ENCODE measurements at regions not wholly inside any gene's neighbourhood (a gene's known extent, or its start where the extent isn't known, plus 50 kb on each side); places are given as distances from the start of the nearest gene placed in this dataset.

DNA sequence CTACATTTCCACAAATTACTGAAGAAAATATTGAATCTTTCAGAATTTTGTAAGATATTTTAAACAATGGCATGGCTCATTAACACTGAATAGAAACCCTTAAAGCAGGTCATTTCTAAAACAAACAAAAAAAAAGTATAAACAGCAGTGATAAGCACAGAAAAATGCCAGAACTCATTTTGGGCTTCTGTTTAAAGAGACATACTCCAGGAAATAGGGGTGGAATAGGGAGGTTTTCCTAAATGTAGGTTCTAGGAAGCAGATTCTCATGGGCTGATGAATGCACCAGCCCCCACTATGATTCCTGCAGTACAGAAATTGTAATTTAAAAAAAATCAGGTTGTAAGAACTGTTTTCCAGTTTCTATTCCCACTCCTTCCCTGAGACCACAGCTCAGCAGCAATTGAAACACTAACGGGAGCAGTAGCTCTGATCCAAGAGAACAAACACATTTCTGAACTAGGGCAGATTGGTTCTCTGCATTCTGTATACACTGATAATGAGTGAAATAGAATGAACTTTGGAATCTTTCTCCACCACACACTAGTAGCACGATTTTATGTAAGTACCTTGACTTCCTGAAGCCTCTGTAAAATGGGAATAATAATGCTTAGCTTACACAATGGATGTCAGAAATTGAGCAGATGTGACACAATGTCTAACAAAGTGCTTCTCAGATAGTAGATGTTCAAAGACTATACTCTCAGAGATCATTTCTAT, 115.6 kb upstream of the TMTC1 start:
- TF ChIP-seq CTCF (IDR thresholded peaks at IDR 0.05), result no peak
- TF ChIP-seq POLR2A (IDR thresholded peaks at IDR 0.05; ENCODE audit: low read length), result no peak
- no peak for TF ChIP-seq HOXA7 (CRISPR knock-in tag; IDR thresholded peaks at IDR 0.05)
- TF ChIP-seq POLR2AphosphoS2 (conservative IDR thresholded peaks at IDR 0.05; ENCODE audit: low read length), result no peak
- no peak for TF ChIP-seq SREBF2 (IDR thresholded peaks at IDR 0.05)
- TF ChIP-seq JUNB (IDR thresholded peaks at IDR 0.05), result no peak
- TF ChIP-seq, protein P1, sequence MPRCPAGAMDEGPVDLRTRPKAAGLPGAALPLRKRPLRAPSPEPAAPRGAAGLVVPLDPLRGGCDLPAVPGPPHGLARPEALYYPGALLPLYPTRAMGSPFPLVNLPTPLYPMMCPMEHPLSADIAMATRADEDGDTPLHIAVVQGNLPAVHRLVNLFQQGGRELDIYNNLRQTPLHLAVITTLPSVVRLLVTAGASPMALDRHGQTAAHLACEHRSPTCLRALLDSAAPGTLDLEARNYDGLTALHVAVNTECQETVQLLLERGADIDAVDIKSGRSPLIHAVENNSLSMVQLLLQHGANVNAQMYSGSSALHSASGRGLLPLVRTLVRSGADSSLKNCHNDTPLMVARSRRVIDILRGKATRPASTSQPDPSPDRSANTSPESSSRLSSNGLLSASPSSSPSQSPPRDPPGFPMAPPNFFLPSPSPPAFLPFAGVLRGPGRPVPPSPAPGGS (IDR thresholded peaks at IDR 0.05), result no peak
- no peak for TF ChIP-seq ESRRA (IDR thresholded peaks at IDR 0.05; ENCODE audit: borderline replicate concordance, low read length)
- TF ChIP-seq GATA3 (IDR thresholded peaks at IDR 0.05; ENCODE audit: borderline replicate concordance), result no peak

Measured in A549 (cell line).